HepG2 (cell line): ENCODE measurements at regions not wholly inside any gene's neighbourhood (a gene's known extent, or its start where the extent isn't known, plus 50 kb on each side); places are given as distances from the start of the nearest gene placed in this dataset.

Experiments used
- CSRNP2 ChIP-seq: sonication (generic); formaldehyde crosslinking; conservative IDR thresholded peaks from 2 replicates; pipeline ENCODE4 v1.8.0; 2022; ENCODE audit warnings: low read depth, missing genetic modification reagents
- FOXA1 ChIP-seq, 2 experiments: fragments of 450-650 bp in 1 of 2; sonication (generic) in 1 of 2; formaldehyde crosslinking in 1 of 2; IDR thresholded peaks; 2 replicates each; pipeline versions ENCODE4 v1.4.0 to v1.6.1; 2016 to 2020; ENCODE audit warnings: missing genetic modification reagents in 1 of 2
- MAX ChIP-seq: IDR thresholded peaks from 2 replicates; pipeline ENCODE4 v1.6.1; 2012; ENCODE audit warnings: inconsistent platforms
- NFKB2 ChIP-seq: sonication (generic); formaldehyde crosslinking; IDR thresholded peaks from 2 replicates; pipeline ENCODE4 v1.4.0; 2020; ENCODE audit warnings: missing genetic modification reagents, borderline replicate concordance
- NR2F6 ChIP-seq, 2 experiments: IDR thresholded peaks; 2 replicates each; pipeline ENCODE4 v1.6.1; 2016; ENCODE audit warnings: antibody characterized with exemption in 1 of 2, mild to moderate bottlenecking in 1 of 2
- SNAPC4 ChIP-seq: sonication (generic); formaldehyde crosslinking; IDR thresholded peaks from 2 replicates; pipeline ENCODE4 v1.4.0; 2020; ENCODE audit warnings: mild to moderate bottlenecking, missing genetic modification reagents
- TAF15 ChIP-seq: fragments of 200-400 bp; formaldehyde crosslinking; IDR thresholded peaks from one replicate; pipeline ENCODE4 v1.6.1; 2018; ENCODE audit warnings: mild to moderate bottlenecking, low read depth, low read length; ENCODE audit not compliant: poor library complexity, severe bottlenecking
- ZBTB20 ChIP-seq: sonication (generic); formaldehyde crosslinking; IDR thresholded peaks from 2 replicates; pipeline ENCODE4 v1.8.1; 2023; ENCODE audit warnings: missing genetic modification reagents, low read depth, mild to moderate bottlenecking, borderline replicate concordance
- ZHX2 ChIP-seq, 2 experiments: sonication (generic) in 1 of 2; formaldehyde crosslinking in 1 of 2; IDR thresholded peaks; 2 replicates each; pipeline versions ENCODE4 v1.6.1 to v1.9.0; 2014 to 2022; ENCODE audit warnings: antibody characterized with exemption in 1 of 2, borderline replicate concordance in 1 of 2, inconsistent platforms in 1 of 2, low read depth in 1 of 2, missing genetic modification reagents in 1 of 2
- ZNF17 ChIP-seq: sonication (generic); formaldehyde crosslinking; IDR thresholded peaks from 2 replicates; pipeline ENCODE4 v1.5.0; 2020; ENCODE audit warnings: mild to moderate bottlenecking, missing genetic modification reagents
- ZNF431 ChIP-seq: sonication (generic); formaldehyde crosslinking; IDR thresholded peaks from 2 replicates; pipeline ENCODE4 v1.9.0; 2022; ENCODE audit warnings: missing genetic modification reagents, low read depth, mild to moderate bottlenecking, borderline replicate concordance
- ZNF570 ChIP-seq: sonication (generic); formaldehyde crosslinking; IDR thresholded peaks from 2 replicates; pipeline ENCODE4 v1.4.0; 2020; ENCODE audit warnings: mild to moderate bottlenecking, missing genetic modification reagents, borderline replicate concordance
- ZNF747 ChIP-seq: sonication (generic); formaldehyde crosslinking; IDR thresholded peaks from 2 replicates; pipeline ENCODE4 v1.8.1; 2023; ENCODE audit warnings: missing genetic modification reagents, mild to moderate bottlenecking, borderline replicate concordance
- ZNF879 ChIP-seq: sonication (generic); formaldehyde crosslinking; IDR thresholded peaks from 2 replicates; pipeline ENCODE4 v1.8.1; 2023; ENCODE audit warnings: missing genetic modification reagents

GRCh38 chr14:50001151-50001998 is 108.5 kb downstream of the ARF6 start (continued):
- no peak for TF ChIP-seq ZHX2 (IDR thresholded peaks at IDR 0.05; ENCODE audit: low read depth)
- no peak for TF ChIP-seq ZHX2 (CRISPR knock-in tag; IDR thresholded peaks at IDR 0.05; ENCODE audit: borderline replicate concordance)
- no peak; the same call in 1 of the 2 replicates for TF ChIP-seq ZNF747 (CRISPR knock-in tag)
- TF ChIP-seq NR2F6 (IDR thresholded peaks at IDR 0.05) = 0 out of 2 replicates have a peak, but pooled peaks have one; percentile 4
- TF ChIP-seq NR2F6 (CRISPR knock-in tag; IDR thresholded peaks at IDR 0.05) = 0 out of 2 replicates have a peak, but pooled peaks have one; percentile 27
- no peak for TF ChIP-seq ZNF17 (CRISPR knock-in tag)
- TF ChIP-seq ZNF879 (CRISPR knock-in tag) = no peak
- TF ChIP-seq FOXA1 (IDR thresholded peaks at IDR 0.05) = no peak
- no peak for TF ChIP-seq FOXA1 (CRISPR knock-in tag; IDR thresholded peaks at IDR 0.05)
- TF ChIP-seq CSRNP2 (CRISPR knock-in tag) = no peak
- TF ChIP-seq NFKB2 (CRISPR knock-in tag) = peak; percentile 27; the same call in 1 of the 2 replicates
- TF ChIP-seq ZNF431 (CRISPR knock-in tag) = peak; percentile 55; the same call in 1 of the 2 replicates
- TF ChIP-seq ZNF570 = no peak
- TF ChIP-seq SNAPC4 = no peak
- no peak for TF ChIP-seq ZBTB20 (CRISPR knock-in tag)
- no peak for TF ChIP-seq TAF15
- TF ChIP-seq MAX = peak; percentile 78
